ENCODE measurements at regions not wholly inside any gene's neighbourhood (a gene's known extent, or its start where the extent isn't known, plus 50 kb on each side); places are given as distances from the start of the nearest gene placed in this dataset.
"Not testable (repeated sequence)": the region's sequence is repeated elsewhere in the genome, so short reads cannot be mapped to it uniquely, and the experiment has no call there.

- DNase-seq (ENCODE audit: low read depth, low spot score): not testable (repeated sequence)
Observed at GRCh38 chrX:65825226-65825625, 157.8 kb downstream of the MSN start.

- DNase-seq (ENCODE audit: low read depth, low spot score): no peak
Observed at GRCh38 chrX:65821721-65822496, 154.5 kb downstream of the MSN start.

GRCh38 chrX:65819983-65820382, 152.5 kb downstream of the MSN start:
- not testable (repeated sequence) for DNase-seq (ENCODE audit: low read depth, low spot score)

- no peak for DNase-seq (ENCODE audit: low read depth, low spot score)
Observed at GRCh38 chrX:65813245-65813644, 145.8 kb downstream of the MSN start.

- no peak for DNase-seq (ENCODE audit: low read depth, low spot score)
Observed at GRCh38 chrX:65811558-65812228, 144.2 kb downstream of the MSN start.
